Midbrain (tissue), 1 donor: ENCODE measurements at regions not wholly inside any gene's neighbourhood (a gene's known extent, or its start where the extent isn't known, plus 50 kb on each side); places are given as distances from the start of the nearest gene placed in this dataset.
"Not testable (repeated sequence)": the region's sequence is repeated elsewhere in the genome, so short reads cannot be mapped to it uniquely, and the experiment has no call there.

Experiments
- DNase-seq: peaks from one replicate; lab custom pipeline; 2025; lab: John Stamatoyannopoulos, UW

DNA sequence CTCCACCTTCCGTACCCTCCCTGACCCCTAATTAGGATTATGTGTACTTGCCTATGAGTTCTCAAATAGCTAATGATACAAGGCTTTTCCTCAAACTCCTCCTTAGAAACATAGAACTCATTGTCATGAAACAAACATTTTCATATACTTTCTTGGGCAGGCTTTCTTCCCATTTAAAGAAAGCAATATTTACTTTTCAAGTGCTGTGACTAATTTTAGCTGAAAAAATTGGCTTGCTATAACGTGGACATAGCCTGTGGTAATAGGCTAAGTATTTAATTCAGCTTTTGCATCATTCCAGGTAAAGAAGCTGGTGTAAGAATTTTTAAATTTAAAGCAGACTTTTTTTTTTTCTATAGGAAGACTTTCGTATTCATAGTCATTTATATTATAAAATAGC, 208.7 kb downstream of the SOX2 start:
- no peak for DNase-seq

DNA sequence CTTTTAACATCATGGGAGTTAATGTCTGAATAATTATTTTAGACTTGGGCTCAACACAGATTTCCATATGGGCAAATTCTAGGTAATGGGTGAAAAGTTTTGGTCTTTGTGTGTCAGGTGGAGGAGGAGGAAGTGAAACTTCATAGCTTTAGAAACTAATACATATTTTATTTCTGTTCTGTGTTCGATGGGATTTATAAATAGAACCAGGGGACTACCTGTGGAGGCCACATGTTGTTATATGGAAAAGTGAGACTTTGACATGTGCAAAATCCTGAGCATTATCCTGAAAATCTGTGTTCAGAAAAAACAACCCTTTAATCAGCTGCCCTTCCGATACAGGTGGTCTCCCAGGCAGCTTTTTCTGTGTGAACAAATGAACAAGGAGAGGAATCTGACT, 209.5 kb downstream of the SOX2 start:
- no peak for DNase-seq

DNA sequence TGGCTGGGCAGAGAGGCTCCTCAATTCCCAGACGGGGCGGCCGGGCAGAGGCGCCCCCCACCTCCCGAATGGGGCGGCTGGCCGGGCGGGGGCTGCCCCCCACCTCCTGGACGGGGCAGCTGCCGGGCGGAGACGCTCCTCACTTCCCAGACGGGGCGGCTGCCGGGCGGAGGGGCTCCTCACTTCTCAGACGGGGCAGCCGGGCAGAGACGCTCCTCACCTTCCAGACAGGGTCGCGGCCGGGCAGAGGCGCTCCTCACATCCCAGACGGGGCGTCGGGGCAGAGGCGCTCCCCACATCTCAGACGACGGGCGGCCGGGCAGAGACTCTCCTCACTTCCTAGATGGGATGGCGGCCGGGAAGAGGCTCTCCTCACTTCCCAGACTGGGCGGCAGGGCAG, 214.1 kb downstream of the SOX2 start:
- not testable (repeated sequence) for DNase-seq

DNA sequence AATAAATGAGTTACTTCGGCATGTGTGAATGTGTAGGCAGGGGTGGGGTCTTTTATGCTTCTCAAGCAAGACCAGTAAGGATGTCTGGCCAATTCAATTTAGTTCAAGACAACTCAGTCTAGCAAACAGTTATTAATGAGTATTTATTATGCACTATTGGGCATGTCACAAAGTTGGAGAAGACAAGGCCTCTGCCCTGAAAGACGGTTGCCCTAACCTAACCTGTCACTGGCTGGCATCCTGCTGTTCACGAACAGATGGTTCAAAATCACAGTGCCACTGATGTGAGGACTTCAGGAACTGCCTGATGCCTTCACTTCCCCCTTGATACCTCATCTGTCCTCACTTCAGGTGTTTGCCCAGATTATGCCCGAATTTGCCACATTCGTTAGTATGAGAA, 217.8 kb downstream of the SOX2 start:
- no peak for DNase-seq

DNA sequence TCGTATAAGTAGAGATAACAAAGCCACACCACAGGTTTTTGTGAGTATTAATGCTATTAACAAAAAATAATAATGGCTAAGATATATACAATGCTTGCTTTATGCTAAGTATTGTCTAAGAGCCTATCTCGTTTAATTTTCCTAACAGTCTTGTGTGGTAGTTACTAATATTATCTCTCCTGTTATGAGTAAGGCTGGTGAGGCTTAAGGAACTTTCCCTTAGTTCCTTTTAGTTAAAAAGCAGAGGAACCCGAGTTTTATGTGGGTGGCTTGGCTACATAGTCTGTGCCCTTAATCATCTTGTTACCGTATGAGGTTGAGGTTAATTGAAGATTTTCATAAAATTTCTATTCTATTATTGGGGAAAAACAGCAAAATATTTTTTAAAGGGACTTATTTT, 218.4 kb downstream of the SOX2 start:
- no peak for DNase-seq

DNA sequence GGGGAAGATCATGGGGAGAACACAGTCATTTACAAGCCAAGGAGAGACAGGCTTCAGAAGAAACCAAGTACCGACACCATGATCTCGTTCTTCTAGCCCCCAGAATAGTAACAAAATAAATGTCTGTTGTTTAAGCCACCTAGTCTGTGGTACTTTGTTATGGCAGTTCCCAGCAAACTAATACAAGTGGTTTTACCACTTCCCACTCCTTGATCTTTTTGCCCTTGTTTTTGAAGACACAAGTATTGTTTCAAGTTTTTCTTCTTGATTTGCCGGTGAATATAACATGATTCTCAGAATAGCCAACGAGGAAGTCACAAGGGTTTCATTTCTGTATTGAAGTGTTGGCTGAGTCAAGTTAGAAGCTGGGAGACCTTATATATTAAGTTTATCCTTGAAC, 220.3 kb downstream of the SOX2 start:
- no peak for DNase-seq

DNA sequence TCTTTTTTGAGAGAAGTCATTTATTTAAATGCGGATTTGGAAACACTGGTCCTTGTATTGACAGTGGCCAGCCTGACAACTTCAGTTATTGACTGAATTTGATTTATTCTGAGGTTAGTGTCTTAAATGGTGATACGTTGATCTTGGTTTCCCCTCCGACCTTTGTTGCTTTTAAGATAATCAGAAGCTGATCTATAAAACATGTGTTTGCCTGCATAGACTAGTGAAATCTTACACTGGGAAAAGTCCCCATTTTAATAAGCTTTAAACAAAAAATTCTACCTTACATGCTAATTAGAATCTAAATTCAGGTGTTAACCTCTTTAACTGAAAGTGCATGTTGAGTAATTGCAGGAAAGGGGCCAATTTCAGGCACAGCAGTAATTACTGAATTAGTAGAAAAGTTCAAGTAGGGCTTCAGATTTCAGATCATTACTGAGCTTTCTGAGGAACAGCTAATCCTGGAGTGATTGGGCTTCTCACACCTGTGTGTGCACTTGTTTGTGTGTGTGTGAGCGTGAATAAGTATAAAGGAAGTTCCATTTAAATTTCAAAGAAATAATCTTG, 221.4 kb downstream of the SOX2 start:
- DNase-seq, result no peak

DNA sequence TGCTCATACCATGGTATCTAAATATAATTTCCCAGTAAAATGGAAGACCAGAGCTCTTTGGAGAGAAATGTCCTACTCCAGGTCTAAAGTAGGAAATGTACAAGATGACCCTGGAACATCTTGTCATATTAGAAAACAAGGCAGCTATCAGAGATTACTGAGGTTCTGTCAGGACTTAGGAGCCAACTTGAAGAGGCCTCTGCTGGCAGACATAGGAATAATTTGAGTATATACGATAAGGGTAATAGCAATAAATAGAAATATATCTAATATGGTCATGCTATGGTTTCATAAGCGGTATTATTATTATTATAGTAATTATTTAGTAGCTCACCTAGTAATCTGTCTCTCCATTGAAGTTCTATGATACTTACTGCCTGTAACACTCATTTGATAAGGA, 224.2 kb downstream of the SOX2 start:
- DNase-seq, result no peak

DNA sequence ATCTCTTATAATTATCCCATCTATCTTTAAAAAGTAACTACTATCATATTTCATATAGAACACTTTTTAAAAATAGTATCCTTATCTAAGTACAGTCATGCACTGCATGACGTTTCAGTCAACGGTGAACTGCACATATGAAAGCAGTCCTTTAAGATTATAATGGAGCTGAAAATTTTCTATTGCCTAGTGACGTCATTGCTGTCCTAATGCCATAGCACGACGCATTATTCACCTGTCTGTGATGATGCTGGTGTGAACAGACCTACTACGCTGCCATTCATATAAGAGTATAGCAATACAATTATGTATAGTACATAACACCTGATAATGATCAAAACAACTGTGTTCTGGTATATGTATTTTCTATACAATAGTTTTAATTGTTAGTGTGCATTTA, 225.0 kb downstream of the SOX2 start:
- DNase-seq, result no peak

DNA sequence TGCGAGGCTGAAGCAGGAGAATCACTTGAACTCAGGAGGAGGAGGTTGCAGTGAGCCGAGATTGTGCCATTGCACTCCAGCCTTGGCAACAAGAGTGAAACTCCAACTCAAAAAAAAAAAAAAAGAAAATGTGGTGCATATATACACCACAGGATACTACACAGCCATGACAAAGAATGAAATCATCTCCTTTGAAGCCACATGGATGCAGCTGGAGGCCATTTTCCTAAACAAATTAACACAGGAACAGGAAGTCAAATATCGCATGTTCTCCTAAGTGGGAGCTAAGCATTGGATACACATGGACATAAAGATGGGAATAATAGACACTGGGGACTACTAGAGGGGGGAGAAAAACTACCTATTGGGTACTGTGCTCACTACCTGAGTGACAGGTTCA, 226.9 kb downstream of the SOX2 start:
- not testable (repeated sequence) for DNase-seq

DNA sequence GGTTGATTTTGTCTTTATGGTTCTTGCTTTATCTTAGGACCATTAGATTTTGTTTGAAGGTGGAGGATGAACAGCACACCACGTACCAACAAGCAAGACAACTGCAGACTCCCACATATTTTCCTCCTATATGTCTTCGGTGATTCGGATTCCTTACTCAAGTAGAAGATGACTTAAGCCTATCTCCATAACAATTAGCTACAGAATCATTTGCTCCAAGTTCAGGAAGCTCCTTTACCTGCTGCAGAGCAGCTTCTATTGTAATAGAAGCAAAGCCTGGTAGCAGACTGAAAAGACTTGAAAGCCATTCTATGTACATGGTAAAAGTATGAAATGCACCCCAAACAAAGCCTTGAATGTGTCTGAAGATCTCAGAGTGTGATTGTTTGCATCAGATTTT, 229.0 kb downstream of the SOX2 start:
- DNase-seq, result no peak

DNA sequence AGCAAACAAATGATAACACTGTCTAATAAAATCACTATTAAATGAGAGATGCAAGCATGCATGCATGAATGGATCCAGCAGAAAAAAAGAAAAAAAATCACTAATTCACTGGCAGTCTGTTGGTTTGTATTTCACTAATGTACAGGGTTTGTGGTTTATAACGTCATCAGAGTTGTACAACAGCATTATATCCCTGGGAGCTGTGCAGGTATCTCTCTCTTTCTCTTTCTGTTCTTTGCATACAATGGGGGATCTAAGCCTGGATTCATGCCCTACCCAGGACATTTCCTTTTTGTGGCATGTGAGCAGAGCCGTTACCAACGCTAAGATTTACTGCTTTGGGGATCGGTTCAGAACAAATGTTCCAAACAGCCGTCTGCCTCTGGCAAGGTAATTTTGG, 229.5 kb downstream of the SOX2 start:
- DNase-seq, result no peak

DNA sequence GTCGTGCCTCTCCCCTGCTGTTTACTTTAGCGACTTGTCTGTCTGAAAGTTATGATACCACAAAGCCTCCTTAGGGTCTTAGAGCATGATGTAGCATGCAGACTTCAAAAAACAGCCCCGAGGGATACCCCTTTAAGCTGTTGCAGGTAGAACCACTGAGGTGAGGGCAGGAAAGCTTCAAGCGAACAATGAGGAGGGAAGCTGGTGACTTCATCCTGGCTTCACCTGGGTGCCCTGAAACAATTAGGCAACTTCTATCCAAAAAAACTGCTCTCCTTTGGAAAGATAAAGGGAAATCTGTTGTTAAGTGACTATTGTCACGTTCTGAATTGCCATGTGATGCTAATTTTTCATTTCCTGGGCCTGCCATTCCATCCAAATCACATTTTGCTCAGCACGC, 231.6 kb downstream of the SOX2 start:
- DNase-seq, result no peak

DNA sequence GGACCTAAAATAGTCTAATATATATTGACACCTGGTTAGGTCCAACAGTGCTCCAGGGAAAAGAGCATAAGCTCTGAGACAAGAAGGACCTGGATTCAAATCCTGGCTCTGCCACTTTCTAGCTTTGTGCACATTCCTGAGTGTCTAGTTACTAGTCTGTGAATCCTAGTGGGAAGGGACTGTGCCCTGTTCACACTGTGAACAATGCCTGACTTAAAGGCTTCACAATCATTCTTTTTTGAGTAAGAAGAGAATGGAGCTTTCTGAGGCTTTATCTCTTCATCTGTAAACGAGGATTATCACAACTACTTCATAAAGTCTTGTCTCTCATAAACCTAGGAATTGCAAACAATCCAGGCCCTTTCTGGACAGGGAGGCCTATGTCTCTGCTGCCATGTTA, 235.9 kb downstream of the SOX2 start:
- DNase-seq, result no peak

DNA sequence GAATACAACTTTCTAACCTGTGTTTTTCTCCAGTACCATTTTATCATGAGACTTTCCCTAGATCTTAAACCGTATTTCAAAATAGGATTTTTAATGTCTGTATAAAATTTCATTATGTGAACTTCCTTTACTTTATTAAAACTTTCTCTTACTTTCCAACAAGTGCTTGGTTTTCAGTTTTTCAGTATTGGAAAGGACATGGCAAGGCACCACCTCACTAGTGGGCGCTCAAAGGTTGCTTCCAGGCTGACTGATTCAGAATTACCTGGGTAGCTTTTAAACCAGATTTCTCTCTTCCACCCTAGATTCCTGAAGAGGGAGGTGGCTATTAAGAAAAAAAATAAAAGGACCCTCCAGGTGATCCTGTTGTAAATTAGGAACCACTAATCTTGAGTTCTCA, 236.6 kb downstream of the SOX2 start:
- DNase-seq, result no peak

DNA sequence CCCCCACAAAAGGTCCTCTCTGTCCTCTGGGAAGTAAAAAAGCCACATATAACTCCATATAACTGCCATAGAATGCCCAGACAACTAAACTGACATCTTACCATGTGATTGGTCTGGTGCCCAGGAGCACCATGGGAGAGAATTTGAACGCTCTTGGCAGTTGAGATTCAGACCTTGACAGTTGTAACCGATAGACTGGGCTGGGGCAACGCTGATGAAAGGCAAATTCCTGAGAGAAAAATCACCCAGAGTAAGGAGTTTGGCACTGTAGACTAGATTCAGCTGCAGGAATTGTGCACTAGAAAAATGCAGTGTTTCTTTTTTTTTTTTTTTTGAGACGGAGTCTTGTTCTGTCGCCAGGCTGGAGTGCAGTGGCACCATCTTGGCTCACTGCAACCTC, 240.5 kb downstream of the SOX2 start:
- no peak for DNase-seq

DNA sequence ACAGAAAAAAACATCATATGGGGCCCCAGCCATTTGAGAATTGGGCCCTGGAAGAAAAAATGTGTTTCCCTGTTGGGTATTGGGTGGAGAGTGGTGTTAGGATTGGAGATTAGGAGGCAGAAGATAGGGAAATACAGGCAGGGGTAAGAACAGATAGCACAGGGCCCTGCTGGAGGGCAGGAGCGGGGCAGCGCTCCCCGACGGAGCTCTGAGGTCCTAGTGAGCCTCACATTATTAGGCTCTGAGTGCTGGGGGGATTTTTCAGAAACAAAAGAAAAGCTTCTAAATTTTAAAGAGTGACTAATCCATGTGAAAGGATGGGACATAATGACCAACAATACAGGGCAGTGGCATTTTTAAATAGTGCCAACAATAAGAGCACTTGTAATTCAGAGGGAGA, 241.2 kb downstream of the SOX2 start:
- DNase-seq, result no peak

DNA sequence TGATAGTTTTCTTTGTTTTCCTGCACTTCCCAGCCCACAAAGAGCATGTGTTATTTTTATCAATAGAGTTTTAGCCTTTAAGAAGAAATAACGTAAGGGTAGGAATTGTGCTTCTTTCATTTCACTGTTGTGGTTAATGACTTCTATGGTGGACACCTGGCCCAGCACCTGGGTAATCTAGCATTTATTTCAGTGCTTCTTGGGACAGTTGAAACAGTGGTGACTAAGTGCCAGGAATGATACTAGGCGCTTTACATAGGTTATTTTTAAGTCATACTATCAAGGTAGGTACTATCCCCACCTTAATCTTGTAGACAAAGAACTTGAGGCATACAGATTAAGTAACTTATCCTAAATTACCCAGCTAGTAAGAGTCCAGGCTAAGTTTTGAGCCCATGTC, 243.8 kb downstream of the SOX2 start:
- no peak for DNase-seq

DNA sequence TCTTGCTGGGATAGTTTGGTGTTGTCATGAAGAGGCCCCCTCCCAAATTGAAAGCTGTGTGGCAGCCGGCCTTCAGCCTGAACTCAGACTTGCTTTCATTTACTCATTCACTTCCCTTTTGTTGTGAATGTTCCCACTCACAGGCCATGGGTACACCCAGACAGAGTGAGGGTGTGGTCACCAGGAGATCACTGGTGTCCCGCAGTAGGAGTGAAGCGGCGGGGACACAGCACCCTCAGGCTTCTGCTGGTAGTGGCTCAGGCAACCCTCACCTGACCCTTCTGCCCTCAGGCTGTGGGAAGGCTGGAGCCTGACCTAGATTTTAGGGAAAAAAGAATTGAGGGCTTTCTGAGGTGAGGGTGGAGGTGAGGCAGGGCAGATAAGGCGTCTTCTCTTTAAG, 244.4 kb downstream of the SOX2 start:
- DNase-seq, result no peak

DNA sequence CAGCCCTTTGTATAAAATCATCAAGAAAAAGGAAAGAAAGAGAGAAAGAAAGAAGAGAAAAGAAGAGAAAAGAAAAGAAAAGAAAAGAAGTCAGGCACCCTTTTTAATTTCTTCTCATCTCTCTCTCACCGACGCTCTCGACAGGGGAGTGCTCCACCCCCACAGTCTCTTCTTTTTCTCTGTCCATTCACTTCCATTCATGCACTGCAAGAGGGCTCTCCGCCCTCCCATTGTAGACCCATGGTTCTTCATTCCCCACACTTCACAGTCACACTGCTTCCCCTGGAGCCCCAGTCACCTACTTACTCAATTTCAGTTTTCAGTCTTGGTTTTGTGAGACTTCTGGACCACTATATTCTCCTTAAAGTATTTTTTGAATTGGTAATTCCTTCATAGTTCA, 254.7 kb downstream of the SOX2 start:
- no peak for DNase-seq

DNA sequence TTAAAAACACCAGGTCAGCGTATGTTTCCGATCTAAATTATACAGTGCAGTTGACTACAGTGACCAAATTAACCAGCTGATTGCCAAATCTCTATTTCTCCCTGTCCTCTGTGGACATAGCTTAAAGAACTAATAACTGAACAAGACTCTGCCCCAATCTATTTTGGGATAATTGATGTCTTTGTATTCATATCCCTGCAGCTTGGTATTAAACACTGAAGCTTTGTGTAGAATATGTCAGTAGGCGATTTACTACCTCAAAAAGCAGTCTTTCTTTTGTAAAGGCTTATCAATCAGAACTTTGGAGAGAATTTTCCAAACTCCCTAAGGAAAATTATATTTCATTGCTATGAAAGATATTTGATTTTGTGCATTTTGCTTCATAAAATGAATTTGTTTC, 258.2 kb downstream of the SOX2 start:
- DNase-seq, result no peak

DNA sequence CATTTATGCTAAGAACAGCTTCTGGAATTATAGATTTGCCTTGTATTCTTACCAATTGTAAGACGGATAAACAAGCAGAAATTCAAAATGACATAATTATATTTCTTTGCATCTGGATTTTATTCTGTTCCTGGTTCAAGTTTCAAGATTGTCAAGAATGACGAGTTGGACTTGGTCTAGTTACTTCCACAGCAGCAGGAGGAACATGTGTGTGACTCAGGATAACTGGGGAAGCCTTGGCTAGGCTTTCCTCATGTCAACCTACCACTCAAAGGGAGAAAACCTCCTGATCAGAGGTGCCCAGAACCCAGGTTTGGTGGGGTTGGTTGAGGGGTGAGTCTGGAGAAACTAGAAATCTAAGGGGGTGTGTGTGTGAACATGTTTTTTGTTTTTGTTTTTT, 259.7 kb downstream of the SOX2 start:
- DNase-seq, result no peak

DNA sequence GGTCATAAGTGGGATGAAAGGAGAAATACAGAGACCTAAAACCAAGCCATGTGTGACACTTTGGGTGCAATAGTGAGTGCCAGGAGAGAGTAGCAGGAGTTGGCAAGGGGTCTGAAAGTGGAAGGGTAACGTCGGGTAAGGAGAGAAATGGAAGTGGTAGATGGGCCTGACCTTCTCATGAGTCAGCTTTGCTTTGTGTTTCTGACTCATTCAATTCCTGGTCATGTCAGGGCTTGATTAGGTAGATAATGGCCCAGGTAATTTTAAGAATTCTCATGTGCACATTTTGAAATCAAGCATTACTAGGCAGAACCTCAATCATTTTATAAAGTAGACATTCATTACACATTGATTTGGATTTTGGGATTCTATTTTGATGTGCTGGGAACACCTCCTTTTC, 262.5 kb downstream of the SOX2 start:
- no peak for DNase-seq

DNA sequence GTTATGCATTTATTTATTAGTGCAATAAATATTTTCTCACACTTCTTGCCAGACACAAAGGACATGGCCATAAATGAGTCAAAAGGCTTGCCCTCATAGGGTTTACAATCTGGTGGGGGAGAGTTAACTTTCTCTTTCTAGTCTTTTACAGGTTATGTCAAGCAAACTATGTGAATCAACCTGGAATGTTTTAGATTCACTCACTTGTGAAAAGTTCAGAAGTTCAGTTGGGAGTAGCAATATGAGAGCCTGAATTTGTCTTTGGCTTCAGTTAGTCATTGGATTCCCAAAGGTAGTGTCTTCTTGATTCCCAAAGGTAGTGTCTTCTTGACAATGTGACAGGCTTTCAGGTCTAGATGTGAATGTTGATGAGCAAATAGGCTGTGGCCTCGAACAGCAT, 264.8 kb downstream of the SOX2 start:
- no peak for DNase-seq

DNA sequence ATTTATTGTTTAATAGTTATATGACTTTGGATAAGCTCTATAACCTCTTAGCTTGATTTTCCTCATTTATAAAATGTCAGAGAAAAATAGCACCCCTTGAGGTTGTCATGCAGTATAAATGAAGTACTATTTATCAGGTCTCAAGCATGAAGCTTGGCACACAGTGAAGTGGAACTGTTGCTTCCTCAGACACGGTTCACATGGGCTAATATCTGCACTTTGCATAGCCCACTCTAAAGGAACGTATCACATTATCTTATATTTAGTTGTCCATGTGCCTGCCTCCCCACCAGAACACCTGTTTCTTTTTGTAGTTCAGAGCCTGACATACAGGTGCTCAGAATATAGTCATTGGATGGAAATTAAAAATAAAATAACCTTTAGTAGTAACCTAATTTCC, 273.7 kb downstream of the SOX2 start:
- DNase-seq, result no peak
